GM21360 (cell line): ENCODE measurements at regions not wholly inside any gene's neighbourhood (a gene's known extent, or its start where the extent isn't known, plus 50 kb on each side); places are given as distances from the start of the nearest gene placed in this dataset.

Experiments used
- ATAC-seq: cut with Tn5 transposase; IDR thresholded peaks from one replicate; pipeline ENCODE4 v1.9.1; 2021; ENCODE audit warnings: mild to moderate bottlenecking, moderate library complexity; ENCODE audit not compliant: unreplicated experiment

DNA sequence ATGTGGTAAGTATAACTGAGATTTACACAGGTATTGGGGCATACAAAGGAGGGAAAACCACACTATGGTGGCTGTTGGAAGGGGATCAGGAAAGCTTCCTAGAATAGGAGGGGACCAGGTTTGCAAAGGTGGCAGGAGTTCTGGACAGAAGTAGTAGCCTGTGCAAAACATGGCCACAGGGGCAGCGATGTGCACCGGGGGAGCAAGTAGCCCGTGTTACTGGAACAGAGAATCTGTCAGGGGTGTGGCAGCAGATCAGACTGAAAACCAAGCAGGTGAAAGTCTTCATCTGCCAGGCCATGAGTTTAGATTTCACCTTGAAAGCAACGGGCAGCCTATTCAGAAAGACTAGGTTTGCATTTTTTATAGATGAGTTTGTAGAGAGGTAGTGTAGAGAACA lies 182.3 kb upstream of the LPP start:
- ATAC-seq = no peak

- ATAC-seq = no peak
These were observed 181.5 kb upstream of the LPP start for GRCh38 chr3:187972454-187972853.

DNA sequence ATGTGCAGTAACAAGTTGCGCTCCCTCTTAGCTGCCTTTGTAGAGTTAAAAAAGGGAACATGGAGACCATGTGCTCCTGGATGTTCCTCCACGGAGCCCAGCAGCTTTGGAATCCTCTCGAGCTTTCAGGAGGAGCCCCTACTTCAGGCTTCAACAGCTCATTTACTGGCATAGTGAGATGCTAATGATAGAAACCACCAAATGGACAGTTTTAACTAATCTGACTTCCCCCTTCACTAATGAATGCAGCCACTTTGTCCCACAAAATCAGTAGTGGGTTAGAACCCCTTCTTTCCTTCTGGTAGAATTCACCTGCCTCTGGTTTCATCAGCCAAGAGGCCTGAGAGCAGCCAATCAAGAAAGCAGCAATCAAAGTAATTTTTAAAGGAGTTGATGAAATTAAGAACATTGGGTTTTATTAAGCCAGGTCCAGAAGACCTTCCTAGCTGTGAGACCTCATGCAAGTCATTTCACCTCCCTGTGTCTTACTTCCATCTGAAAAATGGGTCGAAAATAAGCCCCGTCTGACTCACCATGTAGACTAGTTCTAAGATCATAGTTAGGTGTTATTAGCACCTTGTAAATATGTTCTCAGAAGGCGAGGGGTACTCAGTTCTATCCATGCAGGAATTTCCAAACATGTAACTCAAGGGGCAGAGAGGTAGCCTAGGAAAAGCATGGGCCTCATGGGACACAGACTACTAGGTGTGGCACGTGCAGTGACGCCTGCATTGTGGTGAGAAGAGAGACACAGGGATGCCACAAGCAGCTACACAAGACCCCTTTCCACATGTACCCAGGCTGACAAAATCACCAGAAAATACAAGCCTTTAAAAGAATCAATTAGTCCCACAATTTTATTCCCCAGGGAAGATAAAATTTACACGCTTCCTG lies 179.7 kb upstream of the LPP start:
- no peak for ATAC-seq

GRCh38 chr3:187974871-187975271 lies 179.1 kb upstream of the LPP start:
- peak; percentile 52 for ATAC-seq

DNA sequence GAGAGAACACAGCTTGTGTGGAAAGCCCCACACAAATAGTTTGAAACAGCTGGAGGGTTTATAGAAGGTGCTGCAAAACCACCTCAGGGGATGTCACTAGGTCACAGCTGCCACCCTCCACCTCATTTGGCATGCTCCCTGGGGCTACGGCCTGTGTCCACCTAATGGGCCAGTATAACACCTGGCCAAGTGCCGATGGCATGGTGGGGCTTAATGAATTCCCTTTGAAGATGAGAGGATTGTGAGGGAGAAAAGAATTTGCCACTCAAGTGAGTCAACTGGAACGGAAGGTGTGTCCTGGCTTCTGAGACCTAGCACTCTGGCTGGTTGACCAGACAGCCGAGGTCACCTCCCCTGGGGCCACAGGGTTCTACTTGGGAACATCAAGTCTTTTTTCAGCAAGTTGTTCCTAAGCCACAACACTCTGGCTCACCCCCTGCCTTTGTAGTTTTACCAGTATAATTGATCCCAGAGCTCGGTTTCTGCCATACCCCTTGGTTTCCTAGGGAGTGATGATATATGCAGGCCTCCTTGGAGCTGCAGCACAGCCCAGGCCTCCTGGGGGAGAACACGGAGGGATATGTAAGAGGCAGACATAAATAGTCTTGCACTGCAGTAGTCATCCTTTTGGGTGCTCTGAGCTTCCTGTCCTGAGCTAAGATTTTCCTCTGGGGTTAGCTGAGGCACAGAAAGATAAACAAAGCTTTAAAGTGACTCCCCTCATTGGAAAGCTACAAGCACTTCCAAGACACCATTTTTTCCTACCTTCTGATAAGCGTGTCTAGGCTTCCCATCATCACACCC lies 178.2 kb upstream of the LPP start:
- ATAC-seq = peak; percentile 27

GRCh38 chr3:187976365-187976900 lies 177.5 kb upstream of the LPP start:
- ATAC-seq = no peak

GRCh38 chr3:187977659-187978058 lies 176.3 kb upstream of the LPP start:
- ATAC-seq = no peak

DNA sequence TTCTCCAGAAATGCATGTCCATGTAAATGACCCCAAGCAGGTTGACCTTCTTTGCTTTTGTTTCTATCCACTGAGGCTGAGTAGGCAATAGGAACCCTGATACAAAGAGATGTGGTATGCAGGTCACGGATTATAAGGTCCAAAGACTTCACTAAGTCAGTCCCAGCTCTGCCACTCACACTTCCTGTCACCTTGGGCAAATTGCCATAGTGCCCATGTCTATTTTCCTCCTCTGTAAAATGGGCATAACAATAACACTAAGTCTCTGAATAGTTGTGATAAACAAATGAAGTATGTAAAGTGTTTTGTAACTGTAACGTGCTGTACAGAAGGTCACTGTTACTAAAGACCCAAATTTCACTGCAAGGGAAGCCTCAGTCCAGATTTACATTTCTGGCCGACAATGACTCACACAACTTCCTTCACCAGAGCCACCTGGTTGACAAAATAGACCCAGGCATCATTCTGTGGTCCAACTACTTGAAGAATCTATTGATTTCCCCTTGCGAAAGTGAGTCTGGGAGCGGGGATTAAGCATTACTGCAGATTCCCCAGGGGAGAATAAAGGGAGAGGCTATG lies 175.4 kb upstream of the LPP start:
- ATAC-seq = no peak

DNA sequence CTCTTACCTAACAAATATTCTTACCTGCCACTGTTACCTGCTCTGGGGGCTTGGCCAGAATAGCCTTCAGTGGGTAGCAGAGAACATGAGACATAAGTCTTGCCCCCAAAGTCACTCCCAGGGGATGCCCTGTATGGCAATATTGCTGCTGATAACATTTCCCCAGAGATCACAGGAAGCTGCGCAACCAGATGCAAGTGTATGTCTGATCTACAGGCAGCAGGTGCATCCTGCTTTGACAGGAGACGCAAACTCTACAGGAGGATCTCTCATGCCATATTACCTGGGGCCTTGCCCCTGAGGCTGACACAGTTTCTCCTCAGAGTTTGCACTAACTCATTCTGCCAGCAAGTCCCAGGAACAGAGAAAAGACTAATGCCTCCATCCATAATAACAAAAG lies 174.4 kb upstream of the LPP start:
- ATAC-seq = no peak

DNA sequence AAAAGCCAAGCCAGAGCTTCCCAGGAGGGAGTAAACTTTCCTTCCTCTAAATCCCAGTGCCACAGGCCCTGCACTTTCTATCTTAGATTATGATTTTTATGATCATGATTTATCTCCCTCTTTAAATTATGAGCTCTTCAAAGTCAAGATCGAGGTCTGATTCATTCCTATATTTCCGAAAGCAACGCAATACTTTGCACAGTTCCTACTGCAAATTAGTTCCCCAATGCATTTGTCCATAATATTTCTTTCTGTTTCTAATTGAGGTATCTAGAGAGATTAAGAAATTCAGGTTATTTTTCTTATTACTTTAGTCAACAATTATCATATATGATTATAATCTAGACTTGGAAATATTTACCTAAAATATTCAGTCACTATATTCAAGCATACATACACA lies 173.1 kb upstream of the LPP start:
- ATAC-seq = no peak

GRCh38 chr3:187982142-187982541 lies 171.8 kb upstream of the LPP start:
- peak; percentile 64 for ATAC-seq

DNA sequence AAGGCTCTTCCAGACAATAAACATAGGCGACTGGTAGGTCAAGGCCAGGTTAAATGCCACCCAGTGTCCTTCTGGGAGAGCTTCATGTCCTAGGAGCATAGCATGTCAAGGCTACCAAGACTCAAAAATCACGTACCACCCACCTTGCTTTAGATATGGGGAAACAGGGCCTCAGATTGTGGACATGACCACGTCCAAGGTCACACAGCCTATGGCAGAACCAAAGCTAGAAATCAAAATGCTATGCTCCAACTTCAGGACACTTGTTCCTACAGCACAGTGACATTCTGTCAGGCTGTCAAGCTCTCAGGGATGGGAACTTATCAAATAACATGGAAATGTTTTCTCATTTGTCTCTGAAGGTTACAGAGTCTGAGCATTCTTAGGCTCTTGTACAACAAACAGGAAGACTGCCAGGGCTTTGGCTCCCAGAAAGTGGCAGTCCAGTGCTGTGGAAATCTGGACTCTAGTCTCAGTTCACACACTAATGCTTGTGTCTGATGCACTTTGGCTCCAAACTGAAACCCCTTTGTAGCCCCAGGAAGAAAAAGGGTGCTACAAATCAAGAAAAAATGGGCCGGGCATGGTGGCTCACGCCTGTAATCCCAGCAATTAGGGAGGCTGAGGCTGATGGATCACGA lies 170.4 kb upstream of the LPP start:
- no peak for ATAC-seq

DNA sequence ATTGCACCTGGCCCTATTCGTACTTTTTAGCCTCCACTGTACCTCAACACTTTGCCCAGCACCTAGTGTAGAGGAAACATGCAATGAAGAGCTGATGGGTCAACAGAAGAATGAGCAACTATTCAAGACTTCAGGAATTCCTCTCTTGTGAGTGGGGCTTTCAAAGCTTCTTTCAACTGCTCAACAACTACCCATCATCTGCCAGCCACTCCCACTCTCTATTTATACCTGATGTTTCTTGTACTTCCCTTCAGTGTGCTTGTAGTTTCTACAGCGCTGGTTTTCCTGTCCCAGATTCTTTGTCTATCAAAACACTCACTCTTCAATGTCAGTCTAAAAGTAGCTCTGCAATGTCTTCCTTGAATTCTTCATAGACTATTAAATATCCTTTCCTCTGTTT lies 168.3 kb upstream of the LPP start:
- no peak for ATAC-seq

DNA sequence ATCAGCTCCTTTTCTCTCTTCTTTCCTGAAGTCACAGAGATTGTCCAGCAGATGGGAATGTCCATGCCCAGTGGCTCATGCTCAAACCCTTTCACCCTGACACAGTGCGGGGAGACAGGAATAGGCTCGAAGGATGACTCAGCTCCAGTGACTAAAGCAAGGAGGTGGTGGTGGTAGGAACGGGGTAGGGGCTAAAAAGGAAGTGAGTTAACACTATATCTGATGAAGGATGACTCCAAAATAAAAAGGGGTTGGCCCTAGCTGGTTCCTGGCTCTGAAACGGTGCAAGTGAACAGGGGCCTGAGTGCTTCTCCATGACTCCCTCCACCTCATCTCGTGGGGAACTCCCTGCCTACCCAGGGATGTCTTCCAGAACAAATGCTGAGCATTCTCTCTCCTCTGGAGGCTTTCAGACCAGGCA lies 167.4 kb upstream of the LPP start:
- no peak for ATAC-seq

- ATAC-seq = no peak
These were observed 166.8 kb upstream of the LPP start for GRCh38 chr3:187987187-187987586.

- ATAC-seq = no peak
These were observed 166.0 kb upstream of the LPP start for GRCh38 chr3:187987924-187988323.

DNA sequence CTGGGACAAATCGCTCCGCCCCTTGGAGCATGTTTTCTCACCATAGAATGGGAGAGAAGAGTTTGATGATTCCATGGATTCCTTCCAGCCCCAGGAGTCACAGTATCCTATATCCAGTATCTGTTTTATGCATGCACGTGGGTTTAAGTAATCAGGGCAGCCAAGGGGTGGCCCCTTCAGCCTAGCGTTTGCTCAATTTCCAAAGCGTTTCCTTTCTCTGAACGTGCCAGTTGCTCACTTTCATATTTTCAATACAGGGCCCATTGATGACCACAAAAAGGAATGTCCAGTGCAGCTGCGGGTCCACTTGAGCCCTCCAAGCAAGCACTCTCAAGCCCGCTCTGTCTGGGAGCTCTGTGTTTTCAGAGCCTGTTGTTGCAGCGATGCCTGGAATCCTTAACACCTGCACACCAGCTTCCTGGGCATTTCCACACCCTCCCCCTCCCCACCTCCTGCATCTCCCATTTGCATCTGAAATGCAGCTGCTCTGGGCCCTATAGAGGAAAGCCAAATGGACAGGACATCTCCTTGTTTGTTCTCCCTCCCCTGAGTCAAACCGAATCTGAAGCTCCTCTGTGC lies 164.3 kb upstream of the LPP start:
- no peak for ATAC-seq

- no peak for ATAC-seq
These were observed 161.3 kb upstream of the LPP start for GRCh38 chr3:187992609-187993008.

DNA sequence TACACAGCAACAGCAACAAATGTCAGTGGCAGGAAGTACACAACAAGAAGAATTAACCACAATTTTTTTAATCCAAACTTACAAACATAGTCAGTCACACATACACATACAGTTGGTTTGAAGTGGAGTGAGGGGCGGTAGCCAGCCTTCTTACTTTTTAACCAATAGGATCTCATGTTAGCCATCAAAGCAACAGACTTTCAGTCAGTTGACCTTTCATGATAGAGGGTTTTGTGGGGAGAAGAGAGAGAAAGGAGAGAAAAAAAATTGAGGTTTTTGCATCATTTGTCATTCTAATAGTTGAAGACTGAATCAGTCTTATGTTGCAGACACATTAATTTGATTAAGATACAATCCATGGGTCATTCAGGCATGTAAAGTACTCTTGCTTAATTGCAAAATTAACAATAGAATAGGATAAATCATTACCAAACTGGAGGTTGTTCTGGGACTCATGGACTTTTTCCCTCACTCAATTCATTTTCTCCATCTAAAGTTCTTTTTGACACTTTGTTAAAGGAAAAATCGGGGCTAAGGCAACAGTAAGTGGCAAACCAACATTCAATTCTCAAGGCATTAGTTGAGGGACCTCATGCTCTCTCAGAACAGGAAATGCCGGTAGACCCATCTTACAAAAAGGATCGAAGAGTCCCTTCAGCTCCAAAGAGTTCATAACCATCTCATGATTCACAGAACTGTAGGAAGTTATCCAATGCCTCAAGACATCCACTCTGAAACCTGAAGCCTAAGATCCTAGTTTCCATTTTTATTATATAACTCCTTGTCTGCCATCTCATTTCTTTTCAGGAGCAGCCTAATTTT lies 159.5 kb upstream of the LPP start:
- no peak for ATAC-seq

GRCh38 chr3:187995043-187995400 lies 158.9 kb upstream of the LPP start:
- no peak for ATAC-seq
